ENCODE measurements at regions not wholly inside any gene's neighbourhood (a gene's known extent, or its start where the extent isn't known, plus 50 kb on each side); places are given as distances from the start of the nearest gene placed in this dataset.

- Mint-ChIP-seq H3K27me3 (ENCODE audit: insufficient read depth) (no peaks in the 10 kb centered on the region), H3K36me3 (ENCODE audit: low read depth) (no peaks in the 10 kb centered on the region), H3K4me1 (no peaks in the 10 kb centered on the region), H3K27ac (no peak overlapping the region), H3K9me3 (peaks cover 9% of the 10 kb centered on the region), H3K4me3 (no peak overlapping the region)
- WGBS, 2 experiments (ENCODE audit: insufficient coverage in 1 of 2, insufficient read length in 1 of 2): 75% methylated on average over 1 of the region's 2 CpGs; no CpG with 5 or more reads in 1 of the 2 experiments
- H3K9me3 ChIP-seq (ENCODE audit: control insufficient read depth, low read length): peaks cover 12% of the 10 kb centered on the region
- H3K27me3 ChIP-seq (ENCODE audit: control insufficient read depth, insufficient read depth, low read length, poor library complexity, severe bottlenecking): no peaks in the 10 kb centered on the region
- H3K36me3 ChIP-seq (ENCODE audit: control insufficient read depth, insufficient read depth, low read length): no peaks in the 10 kb centered on the region
- no peak overlapping the region for H3K4me3 ChIP-seq (ENCODE audit: low read length)
- no peak overlapping the region for H3K9ac ChIP-seq (ENCODE audit: extremely low read depth, low read length, poor library complexity, severe bottlenecking)
- no peak for TF ChIP-seq CTCF (conservative IDR thresholded peaks at IDR 0.05)
- DNase-seq: no peak
- H3K4me1 ChIP-seq (ENCODE audit: control insufficient read depth, insufficient read depth, low read length): no peaks in the 10 kb centered on the region
- no peak overlapping the region for H3K27ac ChIP-seq (ENCODE audit: low read depth, low read length)
Observed at GRCh38 chr9:117916291-117916690, 212.1 kb downstream of the TLR4 start.

- Histone ChIP-seq H3K9ac (ENCODE audit: extremely low read depth, low read length, poor library complexity, severe bottlenecking) (no peak overlapping the region), H3K27me3 (ENCODE audit: control insufficient read depth, insufficient read depth, low read length, poor library complexity, severe bottlenecking) (no peaks in the 10 kb centered on the region), H3K9me3 (ENCODE audit: control insufficient read depth, low read length) (no peaks in the 10 kb centered on the region), H3K27ac (ENCODE audit: low read depth, low read length) (no peak overlapping the region), H3K4me1 (ENCODE audit: control insufficient read depth, insufficient read depth, low read length) (no peaks in the 10 kb centered on the region), H3K4me3 (ENCODE audit: low read length) (no peak overlapping the region), H3K36me3 (ENCODE audit: control insufficient read depth, insufficient read depth, low read length) (no peaks in the 10 kb centered on the region)
- Mint-ChIP-seq H3K9me3 (no peaks in the 10 kb centered on the region), H3K36me3 (ENCODE audit: low read depth) (no peaks in the 10 kb centered on the region), H3K4me1 (no peaks in the 10 kb centered on the region), H3K27ac (no peak overlapping the region), H3K4me3 (no peak overlapping the region), H3K27me3 (ENCODE audit: insufficient read depth) (no peaks in the 10 kb centered on the region)
- no peak for TF ChIP-seq CTCF (conservative IDR thresholded peaks at IDR 0.05)
- no peak for DNase-seq
- WGBS, 2 experiments (ENCODE audit: insufficient coverage in 1 of 2, insufficient read length in 1 of 2): 83 to 87% methylated on average over 6 of the region's 6 CpGs
Observed at GRCh38 chr9:117917873-117918272, 213.7 kb downstream of the TLR4 start.

GRCh38 chr9:117919538-117919937 lies 215.3 kb downstream of the TLR4 start:
- no peak overlapping the region for H3K4me3 Mint-ChIP-seq
- no peaks in the 10 kb centered on the region for H3K4me1 Mint-ChIP-seq
- no peaks in the 10 kb centered on the region for H3K27me3 Mint-ChIP-seq (ENCODE audit: insufficient read depth)

More at GRCh38 chr9:117919538-117919937, 215.3 kb downstream of the TLR4 start:
- no peak overlapping the region for H3K27ac ChIP-seq (ENCODE audit: low read depth, low read length)
- 83 to 86% methylated on average over 1 to 3 of the region's 3 CpGs for whole genome bisulfite sequencing, 2 experiments (ENCODE audit: insufficient coverage in 1 of 2, insufficient read length in 1 of 2)
- H3K36me3 Mint-ChIP-seq (ENCODE audit: low read depth): no peaks in the 10 kb centered on the region
- H3K4me1 ChIP-seq (ENCODE audit: control insufficient read depth, insufficient read depth, low read length): no peaks in the 10 kb centered on the region
- TF ChIP-seq CTCF (conservative IDR thresholded peaks at IDR 0.05): no peak
- no peak overlapping the region for H3K9ac ChIP-seq (ENCODE audit: extremely low read depth, low read length, poor library complexity, severe bottlenecking)
- no peaks in the 10 kb centered on the region for H3K9me3 ChIP-seq (ENCODE audit: control insufficient read depth, low read length)
- no peak for DNase-seq
- H3K9me3 Mint-ChIP-seq: no peaks in the 10 kb centered on the region
- no peaks in the 10 kb centered on the region for H3K27me3 ChIP-seq (ENCODE audit: control insufficient read depth, insufficient read depth, low read length, poor library complexity, severe bottlenecking)
- no peaks in the 10 kb centered on the region for H3K36me3 ChIP-seq (ENCODE audit: control insufficient read depth, insufficient read depth, low read length)
- no peak overlapping the region for H3K4me3 ChIP-seq (ENCODE audit: low read length)
- no peak overlapping the region for H3K27ac Mint-ChIP-seq

Data from endodermal cell (in vitro differentiated cells).